Caco-2 (cell line): ENCODE measurements at regions not wholly inside any gene's neighbourhood (a gene's known extent, or its start where the extent isn't known, plus 50 kb on each side); places are given as distances from the start of the nearest gene placed in this dataset.

Source experiments
- BruUV-seq: library from RNA; stranded (reverse); fragments of 400-500 nt; replicated peaks from 2 replicates; lab custom pipeline; 2021; lab: Mats Ljungman, UMichigan
- CTCF ChIA-PET: fragments of 300-600 bp; sonication (Branson Sonifier 250); formaldehyde crosslinking; loops from one replicate; lab custom pipeline; 2022; ENCODE audit warnings: antibody characterized with exemption; lab: Charles Lee
- POLR2A ChIA-PET: fragments of 300-600 bp; sonication (Branson Sonifier 250); formaldehyde crosslinking; loops from one replicate; lab custom pipeline; 2022; ENCODE audit warnings: antibody characterized with exemption; lab: Charles Lee
- DNase-seq, 2 experiments: peaks; one replicate each; pipeline versions ENCODE4 v3.0.0 to v3.0.0-alpha.2; 2020 to 2022
- H3K27me3 ChIP-seq: replicated peaks from 2 replicates; pipeline ENCODE4 v1.6.0; 2011; ENCODE audit warnings: low read length; ENCODE audit not compliant: control insufficient read depth, insufficient read depth
- H3K36me3 ChIP-seq: 2 replicates; pipeline ENCODE4 v1.5.1; 2011; ENCODE audit warnings: low read length; ENCODE audit not compliant: control insufficient read depth, insufficient read depth
- H3K4me1 ChIP-seq: fragments of 250-450 bp; sonication (Bioruptor Pico); 2 replicates; pipeline ENCODE4 v1.5.1; 2020; ENCODE audit warnings: mild to moderate bottlenecking
- H3K4me3 ChIP-seq: 2 replicates; pipeline ENCODE4 v1.5.1; 2011; ENCODE audit warnings: low read depth, mild to moderate bottlenecking, control low read depth, low read length
- H3K9me3 ChIP-seq: fragments of 250-450 bp; sonication (Bioruptor Pico); 2 replicates; pipeline ENCODE4 v1.5.1; 2020; ENCODE audit warnings: mild to moderate bottlenecking, moderate library complexity
- H3K27ac Mint-ChIP-seq: one replicate; pipeline ENCODE4 v1.8.0; 2022; ENCODE audit warnings: mixed read lengths; ENCODE audit not compliant: unreplicated experiment
- H3K27me3 Mint-ChIP-seq: one replicate; pipeline ENCODE4 v1.8.0; 2022; ENCODE audit warnings: mixed read lengths; ENCODE audit not compliant: insufficient read depth, unreplicated experiment
- H3K36me3 Mint-ChIP-seq: one replicate; pipeline ENCODE4 v1.8.0; 2022; ENCODE audit warnings: mild to moderate bottlenecking, mixed read lengths; ENCODE audit not compliant: insufficient read depth, unreplicated experiment
- H3K4me1 Mint-ChIP-seq: one replicate; pipeline ENCODE4 v1.8.0; 2022; ENCODE audit warnings: low read depth, mixed read lengths; ENCODE audit not compliant: unreplicated experiment
- H3K4me3 Mint-ChIP-seq: one replicate; pipeline ENCODE4 v1.8.0; 2022; ENCODE audit warnings: mild to moderate bottlenecking, moderate library complexity, mixed read lengths; ENCODE audit not compliant: unreplicated experiment
- H3K9me3 Mint-ChIP-seq: one replicate; pipeline ENCODE4 v1.8.0; 2022; ENCODE audit warnings: mixed read lengths; ENCODE audit not compliant: unreplicated experiment
- intact Hi-C: fragments of 100-400 bp; cut with micrococcal nuclease; formaldehyde crosslinking; loops from one replicate; pipeline ENCODE4 v1.10.0; 2022; ENCODE audit not compliant: unreplicated experiment
- TF ChIP-seq, protein P1 (sequence below), 2 experiments: fragments of 200-600 bp in 1 of 2; IDR thresholded peaks; 1 replicate in 1 of 2; 2 replicates in 1 of 2; pipeline versions ENCODE4 v1.5.1 to v1.8.0; 2011 to 2022; ENCODE audit warnings: antibody characterized with exemption in 1 of 2, control low read depth in 1 of 2, inconsistent platforms in 1 of 2, low read depth in 1 of 2, low read length in 1 of 2, mild to moderate bottlenecking in 1 of 2, moderate library complexity in 1 of 2; ENCODE audit not compliant: insufficient read depth in 1 of 2, severe bottlenecking in 1 of 2, unreplicated experiment in 1 of 2

DNA sequence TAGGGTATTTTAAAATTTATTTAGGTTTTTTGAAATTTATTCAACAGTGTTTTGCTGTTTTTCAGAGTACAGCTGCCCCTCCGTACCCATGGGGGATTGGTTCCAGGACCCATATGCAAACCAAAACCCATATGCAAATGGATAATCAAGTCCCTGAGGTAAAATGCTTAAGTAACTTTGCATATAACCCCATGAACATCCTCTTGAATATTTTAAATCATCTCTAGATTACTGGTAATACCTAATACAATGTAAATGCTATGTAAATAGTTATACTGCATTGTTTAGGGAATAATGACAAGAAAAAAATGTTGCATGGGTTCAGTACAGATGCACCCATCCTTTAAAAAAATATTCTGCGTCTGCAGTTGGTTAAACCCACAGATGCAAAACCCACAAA lies 547.9 kb upstream of the CDH4 start:
- H3K4me3 Mint-ChIP-seq: no peak overlapping the region
- DNase-seq: no peak
- Histone ChIP-seq H3K4me1 (no peaks in the 10 kb centered on the region), H3K9me3 (no peaks in the 10 kb centered on the region), H3K27me3 (no peaks in the 10 kb centered on the region), H3K36me3 (no peaks in the 10 kb centered on the region), H3K4me3 (no peak overlapping the region)
- H3K4me1 Mint-ChIP-seq: no peaks in the 10 kb centered on the region
- H3K27me3 Mint-ChIP-seq: peaks cover 6% of the 10 kb centered on the region
- H3K9me3 Mint-ChIP-seq: no peaks in the 10 kb centered on the region
- TF ChIP-seq, protein P1, sequence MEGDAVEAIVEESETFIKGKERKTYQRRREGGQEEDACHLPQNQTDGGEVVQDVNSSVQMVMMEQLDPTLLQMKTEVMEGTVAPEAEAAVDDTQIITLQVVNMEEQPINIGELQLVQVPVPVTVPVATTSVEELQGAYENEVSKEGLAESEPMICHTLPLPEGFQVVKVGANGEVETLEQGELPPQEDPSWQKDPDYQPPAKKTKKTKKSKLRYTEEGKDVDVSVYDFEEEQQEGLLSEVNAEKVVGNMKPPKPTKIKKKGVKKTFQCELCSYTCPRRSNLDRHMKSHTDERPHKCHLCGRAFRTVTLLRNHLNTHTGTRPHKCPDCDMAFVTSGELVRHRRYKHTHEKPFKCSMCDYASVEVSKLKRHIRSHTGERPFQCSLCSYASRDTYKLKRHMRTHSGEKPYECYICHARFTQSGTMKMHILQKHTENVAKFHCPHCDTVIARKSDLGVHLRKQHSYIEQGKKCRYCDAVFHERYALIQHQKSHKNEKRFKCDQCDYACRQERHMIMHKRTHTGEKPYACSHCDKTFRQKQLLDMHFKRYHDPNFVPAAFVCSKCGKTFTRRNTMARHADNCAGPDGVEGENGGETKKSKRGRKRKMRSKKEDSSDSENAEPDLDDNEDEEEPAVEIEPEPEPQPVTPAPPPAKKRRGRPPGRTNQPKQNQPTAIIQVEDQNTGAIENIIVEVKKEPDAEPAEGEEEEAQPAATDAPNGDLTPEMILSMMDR (IDR thresholded peaks at IDR 0.05; ENCODE audit: insufficient read depth in 1 of 2, low read depth in 1 of 2, low read length in 1 of 2, severe bottlenecking in 1 of 2, unreplicated experiment in 1 of 2): no peak
- POLR2A ChIA-PET: no interaction called here
- no peaks in the 10 kb centered on the region for H3K36me3 Mint-ChIP-seq
- CTCF ChIA-PET: no interaction called here
- no peak overlapping the region for H3K27ac Mint-ChIP-seq
- BruUV-seq: no TSS peak
- intact Hi-C loops: no loop called here

DNA sequence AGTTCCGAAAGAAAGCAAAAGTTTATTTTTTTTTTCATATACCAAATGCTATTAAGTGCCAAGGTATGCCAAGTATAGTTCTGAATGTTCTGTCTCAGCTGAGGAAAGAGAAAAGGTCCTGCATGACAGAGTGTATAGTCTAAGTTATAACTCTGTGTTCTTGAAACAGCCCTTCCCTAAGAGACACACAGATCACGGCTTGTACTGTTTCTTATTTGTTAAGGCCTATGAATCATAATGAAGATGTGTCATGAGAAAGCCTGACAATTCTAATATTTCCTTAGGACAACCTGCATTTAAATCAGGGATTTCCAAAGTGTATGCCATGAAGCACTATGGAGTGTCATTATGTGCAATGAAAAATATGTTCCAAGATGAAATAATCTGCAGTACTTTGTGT lies 538.7 kb upstream of the CDH4 start:
- Mint-ChIP-seq H3K4me3 (no peak overlapping the region), H3K36me3 (no peaks in the 10 kb centered on the region), H3K27ac (no peak overlapping the region), H3K9me3 (no peaks in the 10 kb centered on the region), H3K4me1 (no peaks in the 10 kb centered on the region), H3K27me3 (peaks cover 13% of the 10 kb centered on the region)
- no peaks in the 10 kb centered on the region for H3K36me3 ChIP-seq
- H3K4me1 ChIP-seq: no peaks in the 10 kb centered on the region
- no peaks in the 10 kb centered on the region for H3K9me3 ChIP-seq
- no peak for DNase-seq
- POLR2A ChIA-PET: no interaction called here
- H3K27me3 ChIP-seq: no peaks in the 10 kb centered on the region
- H3K4me3 ChIP-seq: no peak overlapping the region
- no TSS peak for BruUV-seq
- CTCF ChIA-PET: no interaction called here
- intact Hi-C loops: no loop called here
- TF ChIP-seq, protein P1 (IDR thresholded peaks at IDR 0.05; ENCODE audit: insufficient read depth in 1 of 2, low read depth in 1 of 2, low read length in 1 of 2, severe bottlenecking in 1 of 2, unreplicated experiment in 1 of 2): no peak

DNA sequence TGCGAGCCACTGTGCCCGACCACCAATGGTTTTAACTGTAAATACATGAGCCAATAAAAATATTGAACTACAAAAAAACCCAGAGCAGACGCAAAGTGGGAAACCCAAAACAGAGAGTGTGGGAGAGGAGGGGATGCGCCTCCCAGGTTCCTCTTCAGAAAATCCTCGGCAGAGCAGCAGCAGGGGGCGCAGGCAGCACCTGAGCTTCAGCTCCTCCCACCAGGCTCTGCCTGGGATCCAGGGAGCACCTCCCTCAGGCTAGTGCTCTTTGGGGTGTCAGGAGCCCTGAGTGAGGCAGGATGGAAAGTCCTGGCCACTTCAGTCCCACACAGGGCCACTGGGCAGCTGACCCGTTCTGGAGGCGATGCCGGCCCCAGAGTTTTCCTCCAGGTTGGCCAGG lies 536.9 kb upstream of the CDH4 start:
- H3K27ac Mint-ChIP-seq: no peak overlapping the region
- POLR2A ChIA-PET: no interaction called here
- intact Hi-C loops: no loop called here

More for the DNA sequence above, 536.9 kb upstream of the CDH4 start:
- no peaks in the 10 kb centered on the region for H3K9me3 Mint-ChIP-seq
- H3K4me1 ChIP-seq: no peaks in the 10 kb centered on the region
- no peaks in the 10 kb centered on the region for H3K36me3 ChIP-seq
- H3K4me3 Mint-ChIP-seq: no peak overlapping the region
- CTCF ChIA-PET: no interaction called here
- no peaks in the 10 kb centered on the region for H3K36me3 Mint-ChIP-seq
- no peaks in the 10 kb centered on the region for H3K9me3 ChIP-seq
- H3K4me3 ChIP-seq: no peak overlapping the region
- H3K4me1 Mint-ChIP-seq: no peaks in the 10 kb centered on the region
- peak in 1 of 2 experiments; percentile 49 for DNase-seq
- peaks cover 16% of the 10 kb centered on the region for H3K27me3 Mint-ChIP-seq
- H3K27me3 ChIP-seq: no peaks in the 10 kb centered on the region
- no TSS peak for BruUV-seq
- TF ChIP-seq, protein P1 (IDR thresholded peaks at IDR 0.05; ENCODE audit: insufficient read depth in 1 of 2, low read depth in 1 of 2, low read length in 1 of 2, severe bottlenecking in 1 of 2, unreplicated experiment in 1 of 2): peak; percentile 18 to 53
